HepG2 (cell line): ENCODE measurements at regions not wholly inside any gene's neighbourhood (a gene's known extent, or its start where the extent isn't known, plus 50 kb on each side); places are given as distances from the start of the nearest gene placed in this dataset.

Source experiments
- ATAC-seq: fragments of 200-7000 bp; cut with Tn5 transposase; 3 replicates; pipeline ENCODE4 v1.9.1; 2020; ENCODE audit warnings: mild to moderate bottlenecking, moderate library complexity
- BruUV-seq: library from RNA; stranded (reverse); fragments of 400-500 nt; replicated peaks from 2 replicates; lab custom pipeline; 2021; lab: Mats Ljungman, UMichigan
- CTCF ChIA-PET: fragments of 300-600 bp; formaldehyde crosslinking; extraction: SDS; loops from one replicate; lab custom pipeline; 2021; ENCODE audit warnings: low total read pairs, inconsistent platforms, low intra/inter-chr PET ratio; lab: Yijun Ruan, JAX
- POLR2A ChIA-PET: fragments of 350-600 bp; sonication (Branson Sonifier 250); formaldehyde crosslinking; loops from one replicate; lab custom pipeline; 2020; ENCODE audit warnings: antibody characterized with exemption, inconsistent platforms; lab: Yijun Ruan, JAX
- DNase-seq: peaks from one replicate; pipeline ENCODE4 v3.0.0-alpha.2; 2015; ENCODE audit warnings: low spot score
- FAIRE-seq: peaks from 3 replicates; lab custom pipeline; 2011; peaks lifted over from hg19 to GRCh38; lab: Jason Lieb, UNC
- H2AFZ ChIP-seq: one replicate; pipeline ENCODE4 v1.6.1; 2011; ENCODE audit warnings: low read length, inconsistent platforms
- H3K27ac ChIP-seq: fragments of 300-600 bp; 3 replicates; pipeline ENCODE4 v1.8.0; 2011; ENCODE audit warnings: mixed run types, mild to moderate bottlenecking, mixed read lengths, low read length, inconsistent platforms; ENCODE audit not compliant: insufficient read depth; ENCODE audit errors: extremely low read length
- H3K27me3 ChIP-seq, 2 experiments: fragments of 200-600 bp in 1 of 2; 2 replicates in 1 of 2; 3 replicates in 1 of 2; pipeline versions ENCODE4 v1.6.0 to v1.8.0; 2011; ENCODE audit warnings: low read length in 2 of 2, mild to moderate bottlenecking in 2 of 2, moderate library complexity in 2 of 2, inconsistent platforms in 1 of 2; ENCODE audit not compliant: insufficient read depth in 2 of 2, control insufficient read depth in 1 of 2
- H3K36me3 ChIP-seq, 2 experiments: fragments of 200-600 bp in 1 of 2; replicated peaks in 1 of 2; 2 replicates in 1 of 2; 3 replicates in 1 of 2; pipeline versions ENCODE4 v1.5.1 to v1.8.0; 2011; ENCODE audit warnings: low read length in 2 of 2, inconsistent platforms in 1 of 2; ENCODE audit not compliant: insufficient read depth in 2 of 2, control insufficient read depth in 1 of 2
- H3K4me1 ChIP-seq: 2 replicates; pipeline ENCODE4 v1.5.1; 2012; ENCODE audit warnings: low read length, inconsistent platforms; ENCODE audit not compliant: insufficient read depth
- H3K4me2 ChIP-seq: 2 replicates; pipeline ENCODE4 v1.6.0; 2011; ENCODE audit warnings: low read depth, low read length, inconsistent platforms
- H3K4me3 ChIP-seq, 3 experiments: fragments of 200-600 bp in 1 of 3; sonication (generic), shearing (Covaris generic) in 1 of 3; replicated peaks in 1 of 3; 2 replicates each; pipeline ENCODE4 v1.5.1; 2011 to 2016; ENCODE audit warnings: low read length in 3 of 3, inconsistent platforms in 2 of 3, low read depth in 2 of 3, mild to moderate bottlenecking in 2 of 3, control low read depth in 1 of 3, mixed read lengths in 1 of 3; ENCODE audit not compliant: insufficient read depth in 1 of 3
- H3K79me2 ChIP-seq: one replicate; pipeline ENCODE4 v1.6.1; 2011; ENCODE audit warnings: low read length, inconsistent platforms; ENCODE audit not compliant: insufficient read depth
- H3K9ac ChIP-seq: 2 replicates; pipeline ENCODE4 v1.6.0; 2011; ENCODE audit warnings: mild to moderate bottlenecking, low read depth, low read length, inconsistent platforms; ENCODE audit not compliant: insufficient read depth
- H3K9me3 ChIP-seq: 2 replicates; pipeline ENCODE4 v1.5.1; 2012; ENCODE audit warnings: mild to moderate bottlenecking, low read length
- H4K20me1 ChIP-seq: 2 replicates; pipeline ENCODE4 v1.6.0; 2011; ENCODE audit warnings: inconsistent platforms, mild to moderate bottlenecking, low read length, moderate library complexity; ENCODE audit not compliant: insufficient read depth
- ATF1 ChIP-seq: IDR thresholded peaks from 2 replicates; pipeline ENCODE4 v1.6.1; 2016; ENCODE audit warnings: mild to moderate bottlenecking, control low read depth
- ATF5 ChIP-seq: sonication (generic); formaldehyde crosslinking; IDR thresholded peaks from 2 replicates; pipeline ENCODE4 v1.4.0; 2020; ENCODE audit warnings: mild to moderate bottlenecking, low read depth, missing genetic modification reagents
- CC2D1A ChIP-seq: sonication (generic); formaldehyde crosslinking; IDR thresholded peaks from 2 replicates; pipeline ENCODE4 v1.8.1; 2023; ENCODE audit warnings: mild to moderate bottlenecking, missing genetic modification reagents
- FOXC1 ChIP-seq: sonication (generic); formaldehyde crosslinking; IDR thresholded peaks from 2 replicates; pipeline ENCODE4 v1.8.0; 2022; ENCODE audit warnings: mild to moderate bottlenecking, missing genetic modification reagents, borderline replicate concordance
- FOXO1 ChIP-seq: sonication (generic); formaldehyde crosslinking; IDR thresholded peaks from 2 replicates; pipeline ENCODE4 v1.4.0; 2020; ENCODE audit warnings: missing genetic modification reagents
- HDAC2 ChIP-seq: sonication (generic); formaldehyde crosslinking; IDR thresholded peaks from 2 replicates; pipeline ENCODE4 v1.4.0; 2020; ENCODE audit warnings: missing genetic modification reagents
- KDM1A ChIP-seq: IDR thresholded peaks from 2 replicates; pipeline ENCODE4 v1.6.1; 2016; ENCODE audit warnings: missing compliant biosample characterization
- MIXL1 ChIP-seq: IDR thresholded peaks from 2 replicates; pipeline ENCODE4 v1.6.1; 2016
- NCOA2 ChIP-seq: sonication (generic); formaldehyde crosslinking; IDR thresholded peaks from 2 replicates; pipeline ENCODE4 v1.8.0; 2022; ENCODE audit warnings: inconsistent platforms
- PRPF4 ChIP-seq: fragments of 200-400 bp; formaldehyde crosslinking; IDR thresholded peaks from 2 replicates; pipeline ENCODE4 v1.6.1; 2016; ENCODE audit warnings: low read length, low read depth; ENCODE audit not compliant: poor library complexity, severe bottlenecking
- SIN3A ChIP-seq: IDR thresholded peaks from 2 replicates; pipeline ENCODE4 v1.6.1; 2011; ENCODE audit warnings: low read depth, mild to moderate bottlenecking, control low read depth, low read length, borderline replicate concordance
- SRSF9 ChIP-seq: fragments of 200-400 bp; formaldehyde crosslinking; IDR thresholded peaks from 2 replicates; pipeline ENCODE4 v1.6.1; 2018; ENCODE audit warnings: borderline replicate concordance, mild to moderate bottlenecking, low read depth, low read length; ENCODE audit not compliant: insufficient read depth, poor library complexity, severe bottlenecking
- U2AF2 ChIP-seq: fragments of 200-400 bp; formaldehyde crosslinking; IDR thresholded peaks from 2 replicates; pipeline ENCODE4 v1.6.1; 2017; ENCODE audit warnings: low read depth, mild to moderate bottlenecking, low read length
- ZBED4 ChIP-seq: sonication (generic); formaldehyde crosslinking; IDR thresholded peaks from 2 replicates; pipeline ENCODE4 v1.4.0; 2020; ENCODE audit warnings: missing genetic modification reagents, borderline replicate concordance
- ZNF260 ChIP-seq: sonication (generic); formaldehyde crosslinking; IDR thresholded peaks from 2 replicates; pipeline ENCODE4 v1.4.0; 2020; ENCODE audit warnings: missing genetic modification reagents, low read depth, mild to moderate bottlenecking, borderline replicate concordance
- ZNF713 ChIP-seq: sonication (generic); formaldehyde crosslinking; IDR thresholded peaks from 2 replicates; pipeline ENCODE4 v1.4.0; 2020; ENCODE audit warnings: mild to moderate bottlenecking, missing genetic modification reagents
- ZNF737 ChIP-seq: sonication (generic); formaldehyde crosslinking; IDR thresholded peaks from 2 replicates; pipeline ENCODE4 v1.5.0; 2020; ENCODE audit warnings: missing genetic modification reagents, mild to moderate bottlenecking, borderline replicate concordance
- ZNF776 ChIP-seq: sonication (generic); formaldehyde crosslinking; IDR thresholded peaks from 2 replicates; pipeline ENCODE4 v1.4.0; 2020; ENCODE audit warnings: mild to moderate bottlenecking, missing genetic modification reagents
- ZNF792 ChIP-seq: IDR thresholded peaks from 2 replicates; pipeline ENCODE4 v1.6.1; 2016
- WGBS: methylation state at CpG from one replicate; pipeline ENCODE4 v1.1.6; 2017; ENCODE audit warnings: low lambda C conversion rate; 5-methylcytosine and 5-hydroxymethylcytosine counted together
- in situ Hi-C: cut with HindIII; loops from 2 replicates; pipeline ENCODE4 v1.10.0; 2017; ENCODE audit warnings: low pct_unique_long_range_greater_than_20kb; ENCODE audit not compliant: extremely low pct_ligation_motif_present
- intact Hi-C: fragments of 100-400 bp; cut with micrococcal nuclease; formaldehyde crosslinking; loops from one replicate; pipeline ENCODE4 v1.10.0; 2022; ENCODE audit not compliant: unreplicated experiment
- TF ChIP-seq, protein P1 (sequence below): sonication (generic); formaldehyde crosslinking; IDR thresholded peaks from 2 replicates; pipeline ENCODE4 v1.5.1; 2020; ENCODE audit warnings: missing genetic modification reagents, mild to moderate bottlenecking, borderline replicate concordance

- no peak for TF ChIP-seq ZBED4 (CRISPR knock-in tag)
- TF ChIP-seq ZNF737 (CRISPR knock-in tag): no peak
- TF ChIP-seq, protein P1, sequence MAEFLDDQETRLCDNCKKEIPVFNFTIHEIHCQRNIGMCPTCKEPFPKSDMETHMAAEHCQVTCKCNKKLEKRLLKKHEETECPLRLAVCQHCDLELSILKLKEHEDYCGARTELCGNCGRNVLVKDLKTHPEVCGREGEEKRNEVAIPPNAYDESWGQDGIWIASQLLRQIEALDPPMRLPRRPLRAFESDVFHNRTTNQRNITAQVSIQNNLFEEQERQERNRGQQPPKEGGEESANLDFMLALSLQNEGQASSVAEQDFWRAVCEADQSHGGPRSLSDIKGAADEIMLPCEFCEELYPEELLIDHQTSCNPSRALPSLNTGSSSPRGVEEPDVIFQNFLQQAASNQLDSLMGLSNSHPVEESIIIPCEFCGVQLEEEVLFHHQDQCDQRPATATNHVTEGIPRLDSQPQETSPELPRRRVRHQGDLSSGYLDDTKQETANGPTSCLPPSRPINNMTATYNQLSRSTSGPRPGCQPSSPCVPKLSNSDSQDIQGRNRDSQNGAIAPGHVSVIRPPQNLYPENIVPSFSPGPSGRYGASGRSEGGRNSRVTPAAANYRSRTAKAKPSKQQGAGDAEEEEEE: no peak
- TF ChIP-seq MIXL1 (CRISPR knock-in tag): no peak
- no peak for TF ChIP-seq HDAC2 (CRISPR knock-in tag)
- TF ChIP-seq ZNF776 (CRISPR knock-in tag): no peak
Measured at GRCh38 chr12:126396536-126396935, 1331.3 kb downstream of the AACS start (continued).

- POLR2A ChIA-PET: no interaction called here
- in situ Hi-C loops: no loop called here
- no peak for ATAC-seq
- no peaks in the 10 kb centered on the region for H3K79me2 ChIP-seq
- CTCF ChIA-PET: no interaction called here
- H3K36me3 ChIP-seq: no peaks in the 10 kb centered on the region
- FAIRE-seq: no peak
- no TSS peak for BruUV-seq
- H3K9ac ChIP-seq: no peak overlapping the region
- H2AFZ ChIP-seq: no peak overlapping the region
- no peak overlapping the region for H3K4me3 ChIP-seq
- H3K27me3 ChIP-seq: no peaks in the 10 kb centered on the region
- no peaks in the 10 kb centered on the region for H4K20me1 ChIP-seq
- intact Hi-C loops: no loop called here
- 21% methylated on average over 7 of the region's 7 CpGs for WGBS
- no peak overlapping the region for H3K4me2 ChIP-seq
- no peak overlapping the region for H3K27ac ChIP-seq
- H3K4me1 ChIP-seq: no peaks in the 10 kb centered on the region
- peaks cover 93% of the 10 kb centered on the region for H3K9me3 ChIP-seq
- no peak for DNase-seq
- TF ChIP-seq ZNF260: no peak
- TF ChIP-seq NCOA2 (CRISPR knock-in tag): no peak
- no peak for TF ChIP-seq PRPF4
- TF ChIP-seq ZNF792 (CRISPR knock-in tag): no peak
- TF ChIP-seq SRSF9: no peak
- TF ChIP-seq CC2D1A: no peak
- TF ChIP-seq KDM1A (CRISPR knock-in tag): no peak
- TF ChIP-seq ATF1 (CRISPR knock-in tag): no peak
- TF ChIP-seq FOXC1 (CRISPR knock-in tag): no peak
- no peak for TF ChIP-seq FOXO1
- no peak for TF ChIP-seq SIN3A
- TF ChIP-seq ZNF713 (CRISPR knock-in tag): no peak
- no peak for TF ChIP-seq U2AF2
- no peak for TF ChIP-seq ATF5 (CRISPR knock-in tag)
Measured at GRCh38 chr12:126397071-126397581, 1331.9 kb downstream of the AACS start.
